ENCODE measurements at regions not wholly inside any gene's neighbourhood (a gene's known extent, or its start where the extent isn't known, plus 50 kb on each side); places are given as distances from the start of the nearest gene placed in this dataset.

GRCh38 chr11:25891960-25892359 is 440.0 kb upstream of the ANO3 start:
- WGBS, result 100% methylated on average over 1 of the region's 1 CpG
- Histone ChIP-seq H3K27me3 (replicated peaks; ENCODE audit: insufficient read depth) (no peaks in the 10 kb centered on the region), H3K36me3 (no peaks in the 10 kb centered on the region), H3K4me3 (no peak overlapping the region), H3K27ac (no peak overlapping the region), H3K9me3 (no peaks in the 10 kb centered on the region), H3K4me1 (replicated peaks) (no peaks in the 10 kb centered on the region)
- TF ChIP-seq POLR2AphosphoS5 (IDR thresholded peaks at IDR 0.05) (no peak), CTCF (IDR thresholded peaks at IDR 0.05) (no peak), POLR2A (IDR thresholded peaks at IDR 0.05) (no peak)
- intact Hi-C loops (cut with DNase I), result no loop called here
- DNase-seq (ENCODE audit: low spot score), result no peak

GRCh38 chr11:25899617-25900160 is 432.2 kb upstream of the ANO3 start:
- Histone ChIP-seq H3K27ac (no peak overlapping the region), H3K4me3 (no peak overlapping the region), H3K36me3 (no peaks in the 10 kb centered on the region), H3K4me1 (replicated peaks) (no peaks in the 10 kb centered on the region), H3K27me3 (replicated peaks; ENCODE audit: insufficient read depth) (no peaks in the 10 kb centered on the region), H3K9me3 (no peaks in the 10 kb centered on the region)
- DNase-seq (ENCODE audit: low spot score), result no peak
- intact Hi-C loops (cut with DNase I), result no loop called here
- no peak for TF ChIP-seq POLR2AphosphoS5 (IDR thresholded peaks at IDR 0.05)
- TF ChIP-seq POLR2A (IDR thresholded peaks at IDR 0.05), result no peak
- TF ChIP-seq CTCF (IDR thresholded peaks at IDR 0.05), result no peak
- WGBS, result 56% methylated on average over 3 of the region's 3 CpGs

- Histone ChIP-seq H3K4me3 (no peak overlapping the region), H3K9me3 (no peaks in the 10 kb centered on the region), H3K27me3 (replicated peaks; ENCODE audit: insufficient read depth) (no peaks in the 10 kb centered on the region), H3K27ac (no peak overlapping the region), H3K36me3 (no peaks in the 10 kb centered on the region), H3K4me1 (replicated peaks) (no peaks in the 10 kb centered on the region)
- no peak for DNase-seq (ENCODE audit: low spot score)
- intact Hi-C loops (cut with DNase I), result no loop called here
- TF ChIP-seq POLR2AphosphoS5 (IDR thresholded peaks at IDR 0.05) (no peak), CTCF (IDR thresholded peaks at IDR 0.05) (no peak), POLR2A (IDR thresholded peaks at IDR 0.05) (no peak)
- 94% methylated on average over 4 of the region's 4 CpGs for WGBS
These were observed 431.1 kb upstream of the ANO3 start for GRCh38 chr11:25900814-25901213.

GRCh38 chr11:25901415-25901814 is 430.5 kb upstream of the ANO3 start:
- no peaks in the 10 kb centered on the region for H3K4me1 ChIP-seq (replicated peaks)
- 89% methylated on average over 15 of the region's 15 CpGs for WGBS
- intact Hi-C loops (cut with DNase I), result no loop called here
- no peaks in the 10 kb centered on the region for H3K9me3 ChIP-seq
- H3K4me3 ChIP-seq, result no peak overlapping the region
- no peaks in the 10 kb centered on the region for H3K27me3 ChIP-seq (replicated peaks; ENCODE audit: insufficient read depth)
- H3K36me3 ChIP-seq, result no peaks in the 10 kb centered on the region
- no peak for DNase-seq (ENCODE audit: low spot score)
- H3K27ac ChIP-seq, result no peak overlapping the region
- TF ChIP-seq POLR2A (IDR thresholded peaks at IDR 0.05), result no peak
- TF ChIP-seq POLR2AphosphoS5 (IDR thresholded peaks at IDR 0.05), result no peak
- TF ChIP-seq CTCF (IDR thresholded peaks at IDR 0.05), result no peak

- H3K27me3 ChIP-seq (replicated peaks; ENCODE audit: insufficient read depth), result no peaks in the 10 kb centered on the region
- no peak overlapping the region for H3K27ac ChIP-seq
- no peaks in the 10 kb centered on the region for H3K4me1 ChIP-seq (replicated peaks)
- intact Hi-C loops (cut with DNase I), result no loop called here
- H3K4me3 ChIP-seq, result no peak overlapping the region
- TF ChIP-seq CTCF (IDR thresholded peaks at IDR 0.05), result no peak
- no peak for TF ChIP-seq POLR2AphosphoS5 (IDR thresholded peaks at IDR 0.05)
- TF ChIP-seq POLR2A (IDR thresholded peaks at IDR 0.05), result no peak
- no peaks in the 10 kb centered on the region for H3K36me3 ChIP-seq
- DNase-seq (ENCODE audit: low spot score), result no peak
- WGBS, result 70% methylated on average over 3 of the region's 3 CpGs
- H3K9me3 ChIP-seq, result no peaks in the 10 kb centered on the region
These were observed 429.5 kb upstream of the ANO3 start for GRCh38 chr11:25902476-25902875.
